ENCODE measurements at regions not wholly inside any gene's neighbourhood (a gene's known extent, or its start where the extent isn't known, plus 50 kb on each side); places are given as distances from the start of the nearest gene placed in this dataset.

GRCh38 chr6:166106076-166106686 is 61.5 kb downstream of the TBXT start:
- H3K4me1 ChIP-seq (replicated peaks in 1 of 2), result no peaks in the 10 kb centered on the region
- in situ Hi-C loops (cut with MboI; ENCODE audit: low pct_unique_long_range_greater_than_20kb in 2 of 9, low sequenced_read_pairs in 9 of 9, unreplicated experiment in 9 of 9), result loop anchor here in 6 of 9 experiments (10.0 kb wide), 1 partner anchor 221 kb away; no protein-coding TSS in a partner anchor
- H3K27ac ChIP-seq, result no peak overlapping the region
- no peak overlapping the region for H3K4me3 ChIP-seq
- 0 to 8% (median 0%) methylated on average over 2 to 10 of the region's 11 CpGs; no CpG with 5 or more reads in 1 of the 10 experiments for WGBS, 10 experiments
- ATAC-seq (replicated peaks in 6 of 8), result peak; percentile 72 to 92 (median 82)

DNA sequence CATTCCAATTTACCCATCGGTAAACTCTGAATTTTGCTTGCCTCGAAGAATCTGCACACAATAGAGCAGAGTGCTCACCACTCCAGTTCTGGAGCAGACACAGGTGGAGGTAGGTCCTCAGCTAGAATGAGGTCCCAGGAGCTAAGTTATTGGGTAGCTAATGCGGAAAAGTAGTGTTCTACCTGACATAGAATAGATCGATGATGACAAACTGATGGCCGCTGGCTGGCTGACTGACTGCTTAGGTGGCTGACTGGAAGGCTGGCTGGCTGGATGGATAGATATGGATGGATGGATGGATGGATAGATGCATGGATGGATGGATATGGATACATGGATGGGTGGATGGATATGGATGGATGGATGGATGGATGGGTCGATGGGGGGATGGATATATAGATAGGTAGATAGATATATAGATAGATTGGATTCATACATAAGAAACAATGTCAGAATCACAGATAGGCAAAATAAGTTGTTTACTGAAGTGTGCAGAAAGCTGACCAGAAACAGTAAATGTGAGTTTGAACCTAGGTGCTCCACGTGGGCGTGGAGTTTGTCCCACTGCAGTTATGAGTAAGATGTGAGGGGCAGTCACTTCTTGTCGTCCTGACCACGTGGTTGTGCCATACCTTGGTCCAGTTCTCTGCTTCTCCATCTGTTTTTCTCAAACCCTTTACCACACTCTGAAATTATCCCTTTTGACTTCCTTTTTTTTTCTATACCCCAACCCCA is 62.1 kb downstream of the TBXT start:
- H3K27ac ChIP-seq, result no peak overlapping the region
- in situ Hi-C loops (cut with MboI; ENCODE audit: low pct_unique_long_range_greater_than_20kb in 2 of 9, low sequenced_read_pairs in 9 of 9, unreplicated experiment in 9 of 9), result loop anchor here in 6 of 9 experiments (10.0 kb wide), 1 partner anchor 221 kb away; no protein-coding TSS in a partner anchor
- 45 to 90% (median 64%) methylated on average over 1 to 10 of the region's 10 CpGs for WGBS, 10 experiments
- H3K4me3 ChIP-seq, result no peak overlapping the region
- no peak for ATAC-seq (replicated peaks in 6 of 8)
- H3K4me1 ChIP-seq (replicated peaks in 1 of 2), result no peaks in the 10 kb centered on the region

GRCh38 chr6:166104872-166105271 is 62.8 kb downstream of the TBXT start:
- Histone ChIP-seq H3K4me3 (no peak overlapping the region), H3K27ac (no peak overlapping the region), H3K4me1 (replicated peaks in 1 of 2) (no peaks in the 10 kb centered on the region)
- ATAC-seq (replicated peaks in 6 of 8), result no peak
- 73 to 100% (median 90%) methylated on average over 1 to 7 of the region's 7 CpGs; no CpG with 5 or more reads in 2 of the 10 experiments for WGBS, 10 experiments
- in situ Hi-C loops (cut with MboI; ENCODE audit: low pct_unique_long_range_greater_than_20kb in 2 of 9, low sequenced_read_pairs in 9 of 9, unreplicated experiment in 9 of 9), result loop anchor here in 6 of 9 experiments (10.0 kb wide), 1 partner anchor 220 kb away; no protein-coding TSS in a partner anchor

- in situ Hi-C loops (cut with MboI; ENCODE audit: low pct_unique_long_range_greater_than_20kb in 2 of 9, low sequenced_read_pairs in 9 of 9, unreplicated experiment in 9 of 9), result loop anchor here in 6 of 9 experiments (10.0 kb wide), 1 partner anchor 219 kb away; no protein-coding TSS in a partner anchor
- ATAC-seq (replicated peaks in 6 of 8), result peak in 1 of 8 experiments; percentile 88
- WGBS, 10 experiments, result 0 to 73% (median 50%) methylated on average over 1 to 4 of the region's 4 CpGs; no CpG with 5 or more reads in 1 of the 10 experiments
- no peaks in the 10 kb centered on the region for H3K4me1 ChIP-seq (replicated peaks in 1 of 2)
- no peak overlapping the region for H3K27ac ChIP-seq
- H3K4me3 ChIP-seq, result no peak overlapping the region
Observed at GRCh38 chr6:166104107-166104506, 63.5 kb downstream of the TBXT start.

- H3K27ac ChIP-seq, result no peak overlapping the region
- no peaks in the 10 kb centered on the region for H3K4me1 ChIP-seq (replicated peaks in 1 of 2)
- no peak for ATAC-seq (replicated peaks in 6 of 8)
- H3K4me3 ChIP-seq, result no peak overlapping the region
- in situ Hi-C loops (cut with MboI; ENCODE audit: low pct_unique_long_range_greater_than_20kb in 2 of 9, low sequenced_read_pairs in 9 of 9, unreplicated experiment in 9 of 9), result loop anchor here in 6 of 9 experiments (10.0 kb wide), 1 partner anchor 217 kb away; no protein-coding TSS in a partner anchor
Observed at GRCh38 chr6:166101819-166102419, 65.7 kb downstream of the TBXT start.

DNA sequence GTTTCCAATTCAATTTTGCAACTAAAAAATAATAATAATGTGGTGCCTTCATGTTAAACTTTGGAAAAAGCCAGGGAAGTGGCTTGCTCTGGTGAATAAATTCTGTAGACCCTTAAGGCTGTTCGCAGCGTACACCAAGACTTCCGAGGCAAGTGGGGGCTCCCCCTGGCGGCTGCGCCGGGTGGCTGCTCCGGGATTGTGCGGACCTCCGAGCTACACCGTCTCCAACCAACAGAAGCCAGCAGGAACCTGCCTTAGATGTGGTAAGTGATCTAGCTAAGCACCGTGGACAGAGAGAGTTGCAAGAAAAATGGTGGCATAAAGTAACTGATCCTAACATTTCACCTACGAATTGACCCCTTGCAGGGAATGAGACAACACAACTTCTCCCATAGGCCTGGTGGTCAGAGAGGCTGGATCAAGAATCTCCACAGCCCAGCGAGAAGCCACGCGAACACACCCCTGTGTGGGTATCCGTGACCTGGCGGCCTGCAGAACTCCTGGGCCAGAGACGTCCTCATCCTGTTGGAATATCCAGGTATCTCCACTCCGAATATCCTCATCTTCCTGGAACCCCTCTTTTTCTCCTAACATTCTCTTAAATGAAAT is 69.6 kb downstream of the TBXT start:
- in situ Hi-C loops (cut with MboI; ENCODE audit: low pct_unique_long_range_greater_than_20kb in 2 of 9, low sequenced_read_pairs in 9 of 9, unreplicated experiment in 9 of 9), result loop anchor here in 3 of 9 experiments (10.0 kb wide), 1 partner anchor 213 kb away; no protein-coding TSS in a partner anchor
- Histone ChIP-seq H3K4me3 (peak overlapping the region in 4 of 5 donors; percentile 11 to 40 (median 24)), H3K27ac (no peak overlapping the region), H3K4me1 (replicated peaks in 1 of 2) (no peaks in the 10 kb centered on the region)
- 0 to 100% (median 43%) methylated on average over 1 to 9 of the region's 19 CpGs; no CpG with 5 or more reads in 3 of the 10 experiments for WGBS, 10 experiments
- ATAC-seq (replicated peaks in 6 of 8), result peak; percentile 51 to 100 (median 94)

DNA sequence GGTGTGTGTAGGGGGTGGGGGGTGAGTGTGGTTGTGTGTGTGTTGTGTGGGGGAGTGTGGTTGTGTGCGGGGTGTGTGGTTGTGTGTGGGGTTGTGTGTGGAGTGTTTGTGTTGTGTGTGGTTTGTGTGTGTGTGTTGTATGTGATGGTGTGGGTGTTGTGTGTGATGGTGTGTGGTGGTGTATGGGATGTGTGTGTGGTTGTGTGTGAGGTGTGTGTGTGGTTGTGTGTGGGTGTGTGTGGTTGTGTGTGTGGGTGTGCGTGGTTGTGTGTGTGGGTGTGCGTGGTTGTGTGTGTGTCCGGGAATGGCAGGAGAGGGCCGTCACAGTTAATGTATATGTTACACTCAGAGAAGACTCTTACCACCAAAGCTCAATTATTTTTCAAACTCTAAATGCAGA is 79.8 kb downstream of the TBXT start:
- Histone ChIP-seq H3K4me3 (no peak overlapping the region), H3K27ac (no peak overlapping the region), H3K4me1 (replicated peaks in 1 of 2) (peaks cover 0 to 3% of the 10 kb centered on the region in 2 donors)
- in situ Hi-C loops (cut with MboI; ENCODE audit: low pct_unique_long_range_greater_than_20kb in 2 of 9, low sequenced_read_pairs in 9 of 9, unreplicated experiment in 9 of 9), result no loop called here
- ATAC-seq (replicated peaks in 6 of 8), result no peak
- WGBS, 10 experiments, result 68 to 92% (median 83%) methylated on average over 2 to 4 of the region's 5 CpGs; no CpG with 5 or more reads in 7 of the 10 experiments

- Histone ChIP-seq H3K4me1 (replicated peaks in 1 of 2) (peaks cover 0 to 3% of the 10 kb centered on the region in 2 donors), H3K27ac (no peak overlapping the region), H3K4me3 (no peak overlapping the region)
- in situ Hi-C loops (cut with MboI; ENCODE audit: low pct_unique_long_range_greater_than_20kb in 2 of 9, low sequenced_read_pairs in 9 of 9, unreplicated experiment in 9 of 9), result no loop called here
- WGBS, 10 experiments, result 42 to 100% (median 83%) methylated on average over 1 to 4 of the region's 7 CpGs; no CpG with 5 or more reads in 5 of the 10 experiments
- no peak for ATAC-seq (replicated peaks in 6 of 8)
Observed at GRCh38 chr6:166087246-166087645, 80.4 kb downstream of the TBXT start.

GRCh38 chr6:166085500-166085899 is 82.2 kb downstream of the TBXT start:
- Histone ChIP-seq H3K4me3 (no peak overlapping the region), H3K4me1 (replicated peaks in 1 of 2) (peaks cover 0 to 3% of the 10 kb centered on the region in 2 donors), H3K27ac (no peak overlapping the region)
- WGBS, 10 experiments, result 20 to 78% (median 58%) methylated on average over 1 to 2 of the region's 2 CpGs; no CpG with 5 or more reads in 3 of the 10 experiments
- ATAC-seq (replicated peaks in 6 of 8), result no peak
- in situ Hi-C loops (cut with MboI; ENCODE audit: low pct_unique_long_range_greater_than_20kb in 2 of 9, low sequenced_read_pairs in 9 of 9, unreplicated experiment in 9 of 9), result no loop called here

GRCh38 chr6:166084951-166085350 is 82.7 kb downstream of the TBXT start:
- no peak overlapping the region for H3K27ac ChIP-seq
- peaks cover 0 to 3% of the 10 kb centered on the region in 2 donors for H3K4me1 ChIP-seq (replicated peaks in 1 of 2)
- H3K4me3 ChIP-seq, result no peak overlapping the region
- WGBS, 10 experiments, result 0 to 100% (median 69%) methylated on average over 1 to 2 of the region's 2 CpGs
- no peak for ATAC-seq (replicated peaks in 6 of 8)
- in situ Hi-C loops (cut with MboI; ENCODE audit: low pct_unique_long_range_greater_than_20kb in 2 of 9, low sequenced_read_pairs in 9 of 9, unreplicated experiment in 9 of 9), result no loop called here

GRCh38 chr6:166079841-166080240 is 87.8 kb downstream of the TBXT start:
- no peak overlapping the region for H3K27ac ChIP-seq
- H3K4me1 ChIP-seq (replicated peaks in 1 of 2), result no peaks in the 10 kb centered on the region
- in situ Hi-C loops (cut with MboI; ENCODE audit: low pct_unique_long_range_greater_than_20kb in 2 of 9, low sequenced_read_pairs in 9 of 9, unreplicated experiment in 9 of 9), result no loop called here
- H3K4me3 ChIP-seq, result no peak overlapping the region
- 0 to 85% (median 68%) methylated on average over 2 to 6 of the region's 6 CpGs; no CpG with 5 or more reads in 2 of the 10 experiments for WGBS, 10 experiments
- ATAC-seq (replicated peaks in 6 of 8), result peak in 3 of 8 experiments; percentile 33 to 57 (median 53)

DNA sequence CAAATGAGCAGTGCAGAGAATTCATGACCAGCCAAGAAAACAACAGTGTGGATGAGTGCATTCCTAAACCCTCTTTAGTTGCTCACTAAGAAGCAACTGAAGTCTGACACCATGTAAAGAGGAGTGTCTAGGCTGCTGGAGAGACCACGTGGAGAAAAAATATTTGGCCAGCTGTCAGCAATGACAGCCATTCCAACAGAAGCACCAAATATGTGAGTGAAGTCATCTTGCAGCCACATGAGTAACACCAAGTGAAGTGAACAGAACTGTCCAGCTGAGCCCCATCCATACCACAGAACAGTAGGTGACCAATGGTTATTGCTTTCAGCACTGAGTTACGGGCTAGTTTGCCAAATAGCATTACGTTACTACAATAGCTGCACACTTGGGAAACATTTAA is 89.4 kb downstream of the TBXT start:
- peak in 3 of 8 experiments; percentile 9 to 47 (median 21) for ATAC-seq (replicated peaks in 6 of 8)
- no peaks in the 10 kb centered on the region for H3K4me1 ChIP-seq (replicated peaks in 1 of 2)
- in situ Hi-C loops (cut with MboI; ENCODE audit: low pct_unique_long_range_greater_than_20kb in 2 of 9, low sequenced_read_pairs in 9 of 9, unreplicated experiment in 9 of 9), result no loop called here
- 0 to 80% (median 58%) methylated on average over 2 to 3 of the region's 3 CpGs; no CpG with 5 or more reads in 3 of the 10 experiments for WGBS, 10 experiments
- H3K4me3 ChIP-seq, result no peak overlapping the region
- no peak overlapping the region for H3K27ac ChIP-seq
